Islet of Langerhans (tissue), 1 donor: ENCODE measurements at regions not wholly inside any gene's neighbourhood (a gene's known extent, or its start where the extent isn't known, plus 50 kb on each side); places are given as distances from the start of the nearest gene placed in this dataset.

Source experiments
- FAIRE-seq: peaks from one replicate; lab custom pipeline; 2011; peaks lifted over from hg19 to GRCh38; lab: Jason Lieb, UNC

- no peak for FAIRE-seq
These were observed 324.2 kb upstream of the ZMIZ1 start for GRCh38 chr10:78744491-78745090.

GRCh38 chr10:78745441-78745840, 323.3 kb upstream of the ZMIZ1 start:
- no peak for FAIRE-seq

DNA sequence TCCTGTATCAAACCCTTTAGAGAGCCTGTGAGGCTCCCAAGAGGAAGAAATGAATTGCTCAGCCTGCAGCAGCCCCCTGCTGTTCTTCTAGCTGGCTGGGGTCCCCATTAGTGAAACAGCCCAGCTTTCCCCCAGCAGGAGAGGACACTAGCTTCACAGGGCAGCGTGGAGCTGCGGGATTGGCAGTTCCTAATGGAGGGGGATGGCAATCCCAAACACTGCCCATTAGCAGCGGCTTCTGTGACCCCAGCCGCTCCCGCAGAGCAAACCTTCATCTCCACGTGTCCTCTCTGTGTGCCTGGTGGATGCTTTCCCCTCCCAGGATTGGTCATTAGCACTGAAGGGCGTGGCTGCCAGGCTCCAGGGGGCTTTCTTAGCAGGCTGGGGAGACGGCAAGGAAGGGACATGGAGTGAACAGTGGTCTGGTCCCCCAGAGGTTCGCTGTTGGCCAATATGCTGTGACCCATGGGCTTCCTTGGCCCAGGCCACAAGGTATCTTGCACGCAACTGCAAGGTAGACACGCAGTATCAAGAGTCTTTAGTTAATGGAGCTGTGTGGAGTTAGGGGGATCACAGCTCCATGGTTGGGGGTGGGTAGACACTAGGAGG, 322.5 kb upstream of the ZMIZ1 start:
- no peak for FAIRE-seq

DNA sequence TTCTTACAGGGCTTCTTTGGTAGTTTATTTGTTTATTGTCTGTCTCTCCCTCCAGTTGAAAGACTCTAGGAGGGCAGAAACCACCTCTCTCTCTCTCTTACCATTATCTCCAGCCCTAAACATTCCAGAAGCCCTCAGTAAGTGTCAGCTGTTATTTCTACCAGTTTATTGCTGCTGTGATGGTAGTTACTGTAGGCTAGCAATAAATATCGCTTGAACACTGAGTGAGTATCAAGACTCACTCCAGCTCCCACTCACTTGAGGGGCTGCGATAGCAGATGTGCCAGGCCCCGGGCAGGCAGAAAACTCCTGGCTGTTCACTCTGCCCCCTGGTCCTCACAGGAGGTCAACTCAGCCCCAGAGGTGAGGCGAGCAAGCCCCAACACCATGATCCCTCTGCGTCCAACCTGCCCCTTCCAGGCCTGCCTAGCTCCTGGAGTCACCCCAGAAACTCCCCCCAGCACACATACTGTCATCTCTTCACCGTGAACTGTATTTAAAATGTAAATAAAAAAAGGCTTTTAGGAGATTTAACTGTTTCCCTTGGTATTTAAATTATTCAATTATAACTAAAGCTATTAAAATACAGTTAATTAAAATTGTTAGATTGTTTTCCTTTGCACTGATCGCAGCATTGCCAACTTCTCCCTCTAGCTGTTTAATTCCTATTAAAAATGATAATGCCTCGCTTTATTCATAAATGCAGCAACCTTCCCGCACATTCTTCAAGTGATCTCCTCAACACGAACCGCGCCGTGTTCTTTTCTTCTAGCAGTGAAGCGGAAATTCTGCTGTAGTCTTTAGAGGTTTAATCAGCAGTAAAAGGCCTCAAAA, 321.1 kb upstream of the ZMIZ1 start:
- FAIRE-seq: no peak

GRCh38 chr10:78748235-78748533, 320.6 kb upstream of the ZMIZ1 start:
- FAIRE-seq: no peak

DNA sequence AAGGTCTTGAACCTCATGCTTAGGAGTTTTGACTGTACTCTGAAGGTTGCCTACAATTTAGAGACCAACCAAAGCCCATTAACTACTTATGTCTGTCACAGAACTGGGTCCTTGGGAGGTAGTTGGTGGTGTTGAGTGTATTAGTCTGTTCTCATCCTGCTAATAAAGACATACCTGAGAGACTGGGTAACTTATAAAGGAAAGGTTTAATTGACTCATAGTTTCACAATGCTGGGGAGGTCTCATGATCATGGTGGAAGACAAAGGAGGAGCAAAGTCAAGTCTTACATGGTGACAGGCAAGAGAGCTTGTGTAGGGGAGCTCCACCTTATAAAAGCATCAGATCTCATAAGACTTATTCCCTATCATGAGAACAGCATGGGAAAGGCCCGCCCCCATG, 319.6 kb upstream of the ZMIZ1 start:
- no peak for FAIRE-seq

DNA sequence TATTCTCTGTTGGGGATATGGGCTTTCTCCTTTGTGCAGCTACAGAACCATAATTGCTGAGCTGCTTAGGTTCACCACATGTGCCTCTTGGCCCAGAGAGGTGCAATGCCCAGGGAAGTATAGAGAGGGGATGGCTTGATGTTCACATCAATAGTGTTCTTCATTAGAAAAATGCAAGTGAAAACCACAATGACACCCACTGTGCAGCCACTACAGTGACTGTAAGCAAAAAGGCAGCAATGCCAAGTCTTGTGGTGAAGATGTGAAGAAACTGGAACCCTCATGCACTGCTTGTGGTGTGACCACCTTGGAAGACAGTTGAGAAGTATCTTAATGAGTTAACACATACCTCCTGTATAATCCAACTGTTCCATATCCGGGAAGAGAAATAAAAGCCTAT, 318.9 kb upstream of the ZMIZ1 start:
- no peak for FAIRE-seq

DNA sequence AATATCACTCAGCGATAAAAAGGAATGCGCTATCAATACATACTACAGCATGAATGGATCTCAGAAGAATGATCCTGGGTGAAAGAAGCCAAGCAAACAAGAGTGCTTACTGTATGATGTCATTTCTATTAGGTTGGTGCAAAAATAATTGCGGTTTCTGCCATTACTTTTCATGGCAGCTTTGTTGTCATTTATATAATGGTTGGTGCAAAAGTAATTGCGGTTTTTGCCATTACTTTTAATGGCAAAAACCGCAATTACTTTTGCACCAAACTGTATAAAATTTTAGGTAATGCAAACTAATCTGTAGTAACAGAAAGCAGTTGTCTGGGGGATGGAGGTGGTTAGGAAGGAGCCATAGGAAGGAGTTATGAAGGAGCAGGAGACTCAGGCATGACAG, 318.3 kb upstream of the ZMIZ1 start:
- no peak for FAIRE-seq

DNA sequence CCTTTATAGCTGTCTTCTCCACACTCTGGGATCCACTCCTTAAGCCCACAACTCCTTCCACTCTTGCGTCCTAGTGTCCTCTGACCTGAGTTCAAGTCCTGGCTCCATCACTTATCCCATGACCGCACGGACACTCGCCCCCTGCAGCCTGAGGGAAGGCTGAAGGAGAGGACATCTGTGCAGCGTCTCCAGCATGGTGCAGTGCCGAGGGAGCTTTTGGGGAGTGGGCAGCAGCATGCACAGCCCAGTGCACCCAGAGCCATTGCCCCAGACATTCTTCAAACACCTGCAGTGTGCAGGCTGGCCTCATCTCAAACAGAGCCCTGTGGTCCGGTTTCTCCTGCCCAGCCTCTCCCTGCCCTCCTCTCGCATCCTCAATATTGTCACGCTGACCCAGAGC, 317.1 kb upstream of the ZMIZ1 start:
- no peak for FAIRE-seq

- no peak for FAIRE-seq
These were observed 316.5 kb upstream of the ZMIZ1 start for GRCh38 chr10:78752221-78752620.

GRCh38 chr10:78752708-78753107, 316.1 kb upstream of the ZMIZ1 start:
- no peak for FAIRE-seq

DNA sequence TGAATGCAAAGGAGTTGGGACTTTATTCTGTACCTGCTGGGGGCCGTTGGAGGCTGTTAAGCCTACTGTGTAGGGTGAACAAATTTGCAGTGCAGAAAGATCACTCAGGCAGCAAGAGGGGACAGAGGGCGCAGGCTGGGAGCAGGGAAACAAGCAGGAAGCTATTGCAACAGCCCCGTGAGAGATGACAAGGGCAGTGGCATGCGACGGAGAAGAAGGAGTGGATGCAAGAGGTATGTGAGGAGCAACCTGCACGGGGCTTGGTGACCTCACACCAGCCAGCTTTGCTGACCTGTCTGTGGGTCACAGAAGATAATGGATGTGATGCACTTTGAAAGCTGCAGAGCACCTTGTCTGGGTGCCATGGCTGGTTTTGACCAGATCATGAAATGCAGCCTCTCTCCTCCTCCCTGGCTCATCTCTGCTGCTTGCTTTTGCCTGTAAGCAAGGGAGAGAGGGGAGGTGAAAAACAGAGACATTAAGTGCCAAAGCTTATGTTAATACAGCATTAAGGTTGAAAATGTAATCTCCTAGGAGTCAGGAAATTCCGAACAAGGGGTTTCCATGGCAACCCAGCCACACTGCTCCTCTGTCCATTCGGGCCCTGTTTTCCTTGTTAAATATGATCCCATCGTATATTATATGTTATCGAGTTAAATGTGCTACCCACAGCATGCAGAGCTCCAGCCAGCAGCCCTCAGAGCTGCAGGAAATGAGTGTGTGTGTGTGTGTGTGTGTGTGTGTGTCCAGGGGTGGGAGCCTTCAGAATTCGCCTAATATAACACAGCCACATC, 314.3 kb upstream of the ZMIZ1 start:
- FAIRE-seq: no peak

DNA sequence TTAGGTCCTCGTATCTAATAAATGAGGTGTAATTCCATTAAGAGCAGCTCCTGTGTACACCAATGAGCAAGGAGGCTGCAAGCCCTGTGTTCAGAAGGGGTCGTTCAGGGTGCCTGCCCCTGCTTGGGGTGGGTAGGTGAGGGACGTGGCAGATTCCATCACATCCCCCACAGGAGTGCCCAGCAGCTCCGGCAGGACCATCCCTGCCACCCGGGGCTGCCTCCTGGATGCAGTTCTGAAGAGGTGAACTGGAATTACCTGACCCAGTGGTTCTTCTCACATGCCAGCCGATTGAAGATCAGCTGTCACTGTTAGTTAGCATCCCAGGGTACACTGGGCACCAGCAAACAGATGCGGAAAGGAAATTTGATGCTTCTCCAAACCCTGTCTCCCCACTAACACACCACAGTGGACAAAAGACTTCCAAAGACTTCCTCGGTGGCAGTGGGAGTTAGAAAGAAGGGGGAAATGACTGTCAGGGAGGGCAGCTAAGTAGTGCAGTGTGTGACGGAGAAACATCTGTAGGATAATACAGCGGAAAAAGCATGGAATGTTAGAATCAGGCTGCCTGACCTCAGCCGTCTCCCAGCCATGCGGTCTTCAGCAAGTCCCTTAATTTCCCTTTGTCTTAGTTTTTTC, 313.6 kb upstream of the ZMIZ1 start:
- FAIRE-seq: no peak

DNA sequence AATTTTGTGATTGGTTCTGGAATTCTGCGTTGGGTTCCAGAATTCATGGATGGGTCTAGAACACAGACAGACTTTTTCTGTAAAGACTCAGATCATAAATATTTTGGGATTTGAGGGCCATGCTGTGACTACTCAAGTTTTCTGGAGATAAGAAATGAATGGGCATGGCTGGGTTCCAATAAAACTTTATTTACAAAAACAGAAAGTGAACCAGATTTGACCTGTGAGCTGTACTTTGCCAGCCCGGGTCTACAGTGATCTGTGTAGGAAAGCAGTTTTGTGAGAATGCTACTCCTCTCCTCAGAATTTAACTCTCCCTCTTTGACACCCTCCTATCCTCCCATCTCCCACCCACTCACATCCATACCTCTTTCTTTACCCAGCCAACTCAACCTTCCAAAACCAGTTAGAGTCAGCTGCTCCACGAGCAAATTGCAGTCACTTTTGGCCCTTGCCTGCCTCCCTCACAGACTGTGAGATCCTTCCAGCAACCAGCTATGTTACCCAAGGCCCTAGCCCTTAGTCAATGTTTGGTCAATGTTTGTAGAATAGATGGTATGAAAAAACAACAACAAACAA, 312.8 kb upstream of the ZMIZ1 start:
- FAIRE-seq: no peak

- FAIRE-seq: no peak
These were observed 312.0 kb upstream of the ZMIZ1 start for GRCh38 chr10:78756604-78757343.

GRCh38 chr10:78757344-78757925, 311.3 kb upstream of the ZMIZ1 start:
- FAIRE-seq: no peak

DNA sequence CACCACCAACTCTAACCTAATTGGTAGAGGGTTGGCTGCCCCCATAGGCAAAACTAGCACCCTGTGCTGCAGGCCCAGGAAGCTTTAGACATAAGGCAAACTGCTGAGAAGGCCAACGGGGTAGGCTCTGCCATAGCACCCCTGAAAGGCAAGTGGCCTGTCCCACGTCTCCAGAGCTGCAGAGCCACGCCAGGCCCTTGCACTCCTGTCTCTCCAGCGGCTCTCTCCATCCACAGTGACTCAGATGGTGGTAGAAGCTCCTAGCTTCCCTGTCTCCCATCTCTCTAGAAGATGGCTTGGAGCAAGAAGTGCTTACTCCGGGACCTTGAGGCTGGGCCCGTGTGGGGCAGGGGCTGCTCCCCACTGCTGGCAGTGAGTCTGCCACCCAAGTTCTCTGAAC, 310.6 kb upstream of the ZMIZ1 start:
- no peak for FAIRE-seq

GRCh38 chr10:78759456-78760120, 309.2 kb upstream of the ZMIZ1 start:
- FAIRE-seq: no peak

DNA sequence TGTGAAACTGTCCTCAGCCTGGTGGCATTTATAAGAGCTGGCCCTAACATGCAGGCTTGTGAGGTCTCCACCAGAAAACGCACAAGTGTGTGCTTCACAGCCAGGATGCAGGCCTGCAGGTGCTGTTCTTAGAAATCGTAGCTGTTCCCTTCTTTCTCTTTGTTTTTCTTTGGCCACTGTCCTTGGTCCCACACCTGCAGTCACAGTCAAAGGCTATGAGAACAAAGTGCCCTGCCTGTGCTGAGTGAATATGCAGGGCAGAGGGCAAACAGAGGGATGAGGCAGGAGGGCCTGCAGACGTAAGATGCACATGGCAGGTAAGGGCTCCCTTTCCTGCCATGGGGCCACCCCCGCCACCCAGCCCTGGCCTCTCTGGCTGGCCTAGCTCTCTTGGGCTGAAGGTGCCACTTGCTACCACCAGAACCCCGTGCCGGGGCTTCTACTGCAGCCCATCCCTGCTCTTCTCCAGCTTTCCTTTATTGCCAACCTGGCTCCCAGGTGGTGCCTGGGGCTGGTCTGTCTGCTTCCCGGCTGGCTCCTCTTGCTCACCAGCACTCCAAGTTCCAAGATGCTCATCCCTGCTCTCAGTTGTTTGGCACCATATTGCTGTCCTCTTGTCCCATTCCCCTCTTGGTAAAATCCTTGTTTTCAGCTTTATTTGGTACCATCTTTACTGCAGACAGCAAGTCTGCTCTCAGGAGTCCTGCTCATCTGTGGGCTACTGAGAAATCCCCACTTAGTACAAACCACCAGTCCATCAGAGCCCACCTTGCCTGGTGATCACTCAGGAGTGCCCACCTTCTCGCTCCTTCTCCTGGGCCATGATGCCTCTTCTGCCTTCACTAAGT, 308.1 kb upstream of the ZMIZ1 start:
- FAIRE-seq: no peak
